ENCODE measurements at regions not wholly inside any gene's neighbourhood (a gene's known extent, or its start where the extent isn't known, plus 50 kb on each side); places are given as distances from the start of the nearest gene placed in this dataset.

GRCh38 chr2:21486445-21486844, 362.7 kb downstream of the TDRD15 start (continued):
- no peak for TF ChIP-seq REST (IDR thresholded peaks at IDR 0.05; ENCODE audit: low read depth)
- TF ChIP-seq SP1 (IDR thresholded peaks at IDR 0.05; ENCODE audit: low read depth) = no peak
- TF ChIP-seq ZFX (IDR thresholded peaks at IDR 0.05) = no peak
- no peak for TF ChIP-seq POLR2A (IDR thresholded peaks at IDR 0.05; ENCODE audit: borderline replicate concordance, extremely low read depth, insufficient read depth, insufficient read length)

DNA sequence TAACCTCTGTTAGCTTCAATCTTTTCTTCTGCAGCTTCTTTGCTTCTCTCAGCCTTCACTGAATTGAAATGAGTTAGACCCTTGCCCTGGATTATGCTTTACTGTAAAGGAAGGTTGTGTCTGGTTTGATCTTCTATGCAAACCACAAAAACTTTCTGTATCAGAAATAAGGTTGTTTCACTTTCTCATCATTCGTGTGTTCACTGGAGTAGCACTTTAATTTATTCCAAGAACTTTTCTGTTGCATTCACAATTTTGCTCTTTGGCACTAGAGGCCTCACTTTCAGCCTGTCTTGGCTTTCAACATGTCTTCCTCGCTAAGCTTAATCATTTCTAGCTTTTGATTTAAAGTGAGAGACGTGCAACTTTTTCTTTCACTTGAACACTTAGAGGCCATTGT, 365.3 kb downstream of the TDRD15 start:
- Histone ChIP-seq H3K27ac (ENCODE audit: low read depth, low read length) (no peak overlapping the region), H3K4me3 (replicated peaks in 1 of 2; ENCODE audit: low read depth in 1 of 2, low read length in 2 of 2) (no peak overlapping the region), H3K9me3 (ENCODE audit: control insufficient read depth in 1 of 2, insufficient read depth in 1 of 2, low read depth in 1 of 2, low read length in 2 of 2) (peaks cover 5 to 11% of the 10 kb centered on the region in 2 experiments; a peak in 2 of 4 replicates), H3K4me1 (ENCODE audit: control insufficient read depth in 1 of 2, insufficient read depth in 2 of 2, low read length in 2 of 2) (no peaks in the 10 kb centered on the region), H3K36me3 (ENCODE audit: control insufficient read depth in 1 of 2, insufficient read depth in 2 of 2, low read length in 2 of 2) (no peaks in the 10 kb centered on the region), H3K9ac (ENCODE audit: low read length) (no peak overlapping the region), H3K79me2 (ENCODE audit: insufficient read depth, low read length) (no peaks in the 10 kb centered on the region), H3K9me2 (ENCODE audit: insufficient read depth) (no peaks in the 10 kb centered on the region), H3K4me2 (ENCODE audit: low read length) (no peak overlapping the region), H3K27me3 (ENCODE audit: insufficient read depth, low read length) (no peaks in the 10 kb centered on the region), H4K20me1 (ENCODE audit: insufficient read depth) (no peaks in the 10 kb centered on the region), H2AFZ (ENCODE audit: low read depth, low read length, poor library complexity, severe bottlenecking) (no peak overlapping the region)
- CTCF ChIA-PET = no interaction called here
- BruUV-seq (replicated peaks) = no TSS peak
- ATAC-seq = no peak
- intact Hi-C loops (cut with micrococcal nuclease) = no loop called here
- no peak for DNase-seq (ENCODE audit: low read depth, low spot score)
- RAD21 ChIA-PET (ENCODE audit: low non-redundant PET in 1 of 2, low total read pairs in 2 of 2, uncharacterized antibody in 2 of 2, unreplicated experiment in 2 of 2) = no interaction called here
- POLR2A ChIA-PET = no interaction called here
- no peak for TF ChIP-seq EGR1 (IDR thresholded peaks at IDR 0.05; ENCODE audit: low read depth)
- TF ChIP-seq JUND (IDR thresholded peaks at IDR 0.05) = no peak
- TF ChIP-seq, protein P1, sequence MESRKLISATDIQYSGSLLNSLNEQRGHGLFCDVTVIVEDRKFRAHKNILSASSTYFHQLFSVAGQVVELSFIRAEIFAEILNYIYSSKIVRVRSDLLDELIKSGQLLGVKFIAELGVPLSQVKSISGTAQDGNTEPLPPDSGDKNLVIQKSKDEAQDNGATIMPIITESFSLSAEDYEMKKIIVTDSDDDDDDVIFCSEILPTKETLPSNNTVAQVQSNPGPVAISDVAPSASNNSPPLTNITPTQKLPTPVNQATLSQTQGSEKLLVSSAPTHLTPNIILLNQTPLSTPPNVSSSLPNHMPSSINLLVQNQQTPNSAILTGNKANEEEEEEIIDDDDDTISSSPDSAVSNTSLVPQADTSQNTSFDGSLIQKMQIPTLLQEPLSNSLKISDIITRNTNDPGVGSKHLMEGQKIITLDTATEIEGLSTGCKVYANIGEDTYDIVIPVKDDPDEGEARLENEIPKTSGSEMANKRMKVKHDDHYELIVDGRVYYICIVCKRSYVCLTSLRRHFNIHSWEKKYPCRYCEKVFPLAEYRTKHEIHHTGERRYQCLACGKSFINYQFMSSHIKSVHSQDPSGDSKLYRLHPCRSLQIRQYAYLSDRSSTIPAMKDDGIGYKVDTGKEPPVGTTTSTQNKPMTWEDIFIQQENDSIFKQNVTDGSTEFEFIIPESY (IDR thresholded peaks at IDR 0.05; ENCODE audit: extremely low read depth, insufficient replicate concordance, low read length) = no peak
- no peak for TF ChIP-seq REST (IDR thresholded peaks at IDR 0.05; ENCODE audit: low read depth)
- TF ChIP-seq YY1 (IDR thresholded peaks at IDR 0.05; ENCODE audit: extremely low read depth, insufficient replicate concordance, low read depth, low read length) = no peak
- TF ChIP-seq SRF (IDR thresholded peaks at IDR 0.05; ENCODE audit: low read depth) = no peak
- no peak for TF ChIP-seq FOSL1 (IDR thresholded peaks at IDR 0.05; ENCODE audit: low read depth)
- TF ChIP-seq CBX3 (IDR thresholded peaks at IDR 0.05; ENCODE audit: low read depth) = no peak
- no peak for TF ChIP-seq SP1 (IDR thresholded peaks at IDR 0.05; ENCODE audit: low read depth)
- TF ChIP-seq RAD21 (IDR thresholded peaks at IDR 0.05; ENCODE audit: low read depth) = no peak
- no peak for TF ChIP-seq EZH2phosphoT487 (IDR thresholded peaks at IDR 0.05; ENCODE audit: borderline replicate concordance)
- no peak for TF ChIP-seq CEBPB (IDR thresholded peaks at IDR 0.05; ENCODE audit: low read depth)
- no peak for TF ChIP-seq SIN3A (IDR thresholded peaks at IDR 0.05; ENCODE audit: low read depth)
- TF ChIP-seq, protein P2, sequence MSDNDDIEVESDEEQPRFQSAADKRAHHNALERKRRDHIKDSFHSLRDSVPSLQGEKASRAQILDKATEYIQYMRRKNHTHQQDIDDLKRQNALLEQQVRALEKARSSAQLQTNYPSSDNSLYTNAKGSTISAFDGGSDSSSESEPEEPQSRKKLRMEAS (IDR thresholded peaks at IDR 0.05) = no peak
- no peak for TF ChIP-seq ELF1 (IDR thresholded peaks at IDR 0.05; ENCODE audit: borderline replicate concordance, low read depth)
- TF ChIP-seq TCF7L2 (IDR thresholded peaks at IDR 0.05; ENCODE audit: borderline replicate concordance, extremely low read depth, insufficient read depth, insufficient read length) = no peak
- TF ChIP-seq EZH2 (IDR thresholded peaks at IDR 0.05) = no peak
